Muscle layer of duodenum (tissue), 2 donors: ENCODE measurements at regions not wholly inside any gene's neighbourhood (a gene's known extent, or its start where the extent isn't known, plus 50 kb on each side); places are given as distances from the start of the nearest gene placed in this dataset.
"Not testable (repeated sequence)": the region's sequence is repeated elsewhere in the genome, so short reads cannot be mapped to it uniquely, and the experiment has no call there.

Source experiments
- H3K27ac ChIP-seq: one replicate; pipeline ENCODE4 v1.7.0; 2013; ENCODE audit warnings: mild to moderate bottlenecking, low read length
- H3K27me3 ChIP-seq: one replicate; pipeline ENCODE4 v1.7.0; 2013; ENCODE audit warnings: low read depth, mild to moderate bottlenecking, control low read depth, low read length
- H3K36me3 ChIP-seq, 2 donors: one replicate each; pipeline ENCODE4 v1.7.0; 2013; ENCODE audit warnings: low read length in 2 of 2, control low read depth in 1 of 2, mild to moderate bottlenecking in 1 of 2; ENCODE audit not compliant: insufficient read depth in 2 of 2, control insufficient read depth in 1 of 2
- H3K4me1 ChIP-seq, 2 donors: one replicate each; pipeline ENCODE4 v1.7.0; 2013; ENCODE audit warnings: low read length in 2 of 2, mild to moderate bottlenecking in 2 of 2, control low read depth in 1 of 2, moderate library complexity in 1 of 2; ENCODE audit not compliant: insufficient read depth in 2 of 2, control insufficient read depth in 1 of 2
- H3K4me3 ChIP-seq, 2 donors: one replicate each; pipeline ENCODE4 v1.7.0; 2013; ENCODE audit warnings: low read length in 2 of 2, low read depth in 1 of 2, mild to moderate bottlenecking in 1 of 2
- H3K9me3 ChIP-seq, 2 donors: one replicate each; pipeline ENCODE4 v1.7.0; 2013; ENCODE audit warnings: low read length in 2 of 2, control low read depth in 1 of 2, mild to moderate bottlenecking in 1 of 2; ENCODE audit not compliant: control insufficient read depth in 1 of 2
- donor health status: healthy.

DNA sequence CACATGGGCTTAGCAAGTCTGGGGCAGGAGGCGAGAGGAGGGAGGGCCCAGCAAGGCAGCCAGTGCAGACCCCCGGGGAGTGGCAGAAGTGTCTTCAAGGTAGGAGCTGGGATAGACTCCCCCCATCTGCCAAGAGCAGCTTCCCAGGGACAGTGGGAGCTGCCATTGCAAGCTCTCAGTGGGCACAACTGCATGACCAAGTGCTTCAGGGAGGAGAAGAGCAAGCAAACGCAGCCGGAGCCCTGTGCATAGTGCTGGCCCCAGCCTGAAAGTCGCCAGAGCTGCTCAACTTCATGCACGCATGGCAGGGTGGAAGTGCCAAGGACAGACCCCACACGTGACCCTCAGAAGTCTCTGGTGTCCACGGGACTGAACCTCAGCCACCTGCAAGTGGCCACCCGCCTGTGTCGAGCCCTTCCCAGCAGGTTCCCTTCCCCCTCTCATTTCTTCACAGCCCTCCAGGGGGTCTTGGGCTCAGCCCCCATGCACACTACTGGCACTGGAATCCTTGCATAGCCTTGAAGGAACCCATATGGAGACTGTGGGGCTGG is 89.4 kb downstream of the PLXNA1 start:
- H3K9me3 ChIP-seq: peaks cover 0 to 4% of the 10 kb centered on the region in 2 donors
- no peak overlapping the region for H3K27ac ChIP-seq
- no peaks in the 10 kb centered on the region for H3K27me3 ChIP-seq
- H3K36me3 ChIP-seq: no peaks in the 10 kb centered on the region
- H3K4me1 ChIP-seq: peaks cover 0 to 11% of the 10 kb centered on the region in 2 donors
- H3K4me3 ChIP-seq: no peak overlapping the region

DNA sequence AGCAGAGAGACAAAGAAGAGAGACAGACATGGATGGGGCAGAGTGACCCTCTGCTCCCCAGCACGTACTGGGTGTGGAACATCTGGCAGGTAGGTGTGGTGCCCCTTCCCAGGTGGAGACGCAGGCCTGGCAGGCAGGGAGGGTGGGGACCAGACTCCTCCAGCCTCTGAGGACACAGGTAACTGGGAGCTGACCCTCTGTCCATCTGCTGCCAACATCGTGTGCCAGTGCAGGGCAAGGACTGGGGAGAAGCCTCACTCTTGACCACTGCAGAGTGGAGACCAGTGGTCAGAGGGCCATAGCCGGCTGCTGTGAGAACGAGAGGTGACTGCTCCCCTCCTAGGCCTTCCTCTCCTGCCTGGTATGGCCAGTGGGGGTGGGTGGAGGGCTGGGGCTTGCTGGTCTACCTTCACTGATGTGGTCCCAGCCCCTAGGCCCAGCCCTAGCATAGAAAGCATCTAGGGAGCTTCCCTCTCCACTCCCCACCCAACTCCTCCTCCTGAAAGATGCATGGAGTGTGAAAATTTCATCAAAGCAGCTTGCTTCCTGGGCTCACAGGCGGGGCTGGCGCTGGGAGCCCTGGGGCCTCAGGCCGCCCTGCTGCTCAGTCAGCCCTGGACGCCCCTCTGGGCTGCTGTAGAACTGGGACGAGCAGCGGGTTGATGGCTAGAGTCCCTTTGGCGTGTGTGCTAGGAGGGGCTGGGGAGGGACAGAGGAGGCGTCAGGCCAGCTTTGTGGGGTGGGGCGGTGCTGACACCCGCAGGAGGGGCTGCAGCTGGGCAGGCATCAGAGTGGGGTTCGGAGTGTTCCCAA is 90.3 kb downstream of the PLXNA1 start:
- no peaks in the 10 kb centered on the region for H3K36me3 ChIP-seq
- peaks cover 0 to 4% of the 10 kb centered on the region in 2 donors for H3K9me3 ChIP-seq
- peaks cover 0 to 11% of the 10 kb centered on the region in 2 donors for H3K4me1 ChIP-seq
- H3K27ac ChIP-seq: no peak overlapping the region
- H3K4me3 ChIP-seq: no peak overlapping the region
- H3K27me3 ChIP-seq: no peaks in the 10 kb centered on the region

DNA sequence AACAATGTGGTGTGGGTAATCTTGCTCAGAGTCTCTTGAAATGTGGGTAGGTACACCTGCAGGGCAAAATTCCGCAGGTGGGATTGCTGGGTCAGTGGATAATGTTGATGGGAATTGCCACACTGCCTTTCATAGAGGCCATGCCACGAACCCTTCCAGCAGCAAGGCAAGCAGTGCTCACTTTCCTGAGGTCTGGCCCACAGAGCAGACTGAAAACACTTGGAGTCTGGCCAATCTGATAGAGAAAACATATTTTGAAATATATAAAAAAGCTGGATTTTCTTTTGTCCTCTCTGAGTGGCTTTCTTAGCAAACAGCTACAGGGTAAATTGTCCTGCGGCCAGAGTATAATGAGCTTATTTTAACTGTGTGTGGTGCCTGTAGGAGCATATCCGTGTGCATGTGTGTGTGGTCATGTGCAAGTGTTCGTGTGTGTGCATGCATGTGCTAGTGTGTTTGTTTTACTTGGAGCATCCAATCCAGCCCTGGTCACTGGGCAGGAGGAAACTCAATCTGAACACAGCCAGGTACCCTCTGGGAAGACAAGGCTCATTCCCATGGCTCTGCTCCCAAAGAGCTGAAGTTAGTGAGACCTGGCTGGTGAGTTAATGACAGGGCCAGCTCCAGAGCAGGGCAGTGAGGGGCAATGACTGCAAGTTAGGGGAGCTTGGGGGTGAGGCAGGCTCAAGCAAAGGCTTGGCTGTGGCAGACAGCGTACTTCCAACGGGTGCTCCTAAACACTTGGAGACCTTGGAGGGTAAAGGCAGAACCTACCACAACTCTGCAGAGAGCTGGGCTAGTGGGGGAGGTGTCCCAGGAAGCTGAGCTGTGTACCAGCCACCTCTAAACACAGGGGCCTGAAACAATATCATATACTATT is 91.3 kb downstream of the PLXNA1 start:
- H3K27ac ChIP-seq: no peak overlapping the region

DNA sequence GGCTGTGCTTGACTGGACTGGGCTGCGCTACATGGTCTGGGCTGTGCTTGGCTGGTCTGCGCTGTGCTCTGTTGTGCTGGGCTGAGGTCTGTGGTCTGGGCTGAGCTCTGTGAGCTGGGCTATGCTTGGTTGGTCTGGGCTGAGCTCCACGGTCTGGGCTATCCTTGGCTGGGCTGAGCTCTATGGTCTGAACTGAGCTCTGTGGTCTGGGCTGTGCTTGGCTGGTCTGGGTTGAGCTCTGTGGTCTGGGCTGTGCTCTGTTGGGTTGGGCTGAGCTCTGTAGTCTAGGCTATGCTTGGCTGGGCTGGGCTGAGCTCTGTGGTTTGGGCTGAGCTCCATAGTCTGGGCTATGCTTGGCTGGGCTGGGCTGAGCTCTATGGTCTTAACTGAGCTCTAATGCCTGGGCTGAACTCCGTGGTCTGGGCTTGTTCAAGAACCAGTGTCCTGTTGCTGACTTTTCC is 92.0 kb downstream of the PLXNA1 start:
- Histone ChIP-seq H3K4me1 (peaks cover 0 to 11% of the 10 kb centered on the region in 2 donors), H3K27ac (no peak overlapping the region), H3K27me3 (no peaks in the 10 kb centered on the region), H3K36me3 (no peaks in the 10 kb centered on the region), H3K4me3 (no peak overlapping the region), H3K9me3 (peaks cover 0 to 4% of the 10 kb centered on the region in 2 donors)

More for the DNA sequence above, 91.3 kb downstream of the PLXNA1 start:
- Histone ChIP-seq H3K9me3 (peaks cover 0 to 4% of the 10 kb centered on the region in 2 donors), H3K4me3 (no peak overlapping the region), H3K36me3 (no peaks in the 10 kb centered on the region), H3K4me1 (peaks cover 0 to 11% of the 10 kb centered on the region in 2 donors), H3K27me3 (no peaks in the 10 kb centered on the region)

DNA sequence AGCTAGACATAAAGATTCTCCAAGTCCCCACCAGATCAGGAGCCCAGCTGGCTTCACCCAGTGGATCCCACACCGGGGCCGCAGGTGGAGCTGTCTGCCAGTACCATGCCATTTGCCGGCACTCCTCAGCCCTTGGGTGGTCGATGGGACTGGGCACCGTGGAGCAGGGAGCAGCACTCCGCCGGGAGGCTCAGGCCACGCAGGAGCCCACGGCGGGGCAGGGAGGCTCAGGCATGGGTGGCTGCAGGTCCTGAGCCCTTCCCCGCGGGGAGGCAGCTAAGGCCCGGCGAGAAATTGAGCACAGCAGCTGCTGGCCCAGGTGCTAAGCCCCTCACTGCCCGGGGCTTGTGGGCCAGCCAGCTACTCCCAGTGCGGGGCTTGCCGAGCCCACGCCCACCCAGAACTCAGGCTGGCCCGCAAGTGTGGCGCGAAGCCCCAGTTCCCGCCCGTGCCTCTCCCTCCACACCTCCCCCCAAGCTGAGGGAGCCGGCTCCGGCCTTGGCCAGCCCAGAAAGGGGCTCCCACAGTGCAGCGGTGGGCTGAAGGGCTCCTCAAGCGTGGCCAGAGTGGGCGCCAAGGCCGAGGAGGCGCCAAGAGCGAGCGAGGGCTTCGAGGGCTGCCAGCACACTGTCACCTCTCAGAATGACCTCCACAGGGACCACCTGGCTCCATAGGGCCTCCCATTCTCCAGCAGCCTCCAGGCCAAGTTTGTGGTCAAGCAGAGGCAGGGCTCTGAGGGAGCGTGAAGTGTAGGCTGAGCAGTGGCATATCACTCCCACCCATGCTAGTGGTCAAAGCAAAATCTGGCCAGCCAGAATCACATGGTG is 93.5 kb downstream of the PLXNA1 start:
- H3K36me3 ChIP-seq, H3K27ac ChIP-seq, H3K4me3 ChIP-seq, H3K9me3 ChIP-seq, H3K27me3 ChIP-seq: not testable (repeated sequence)
- H3K4me1 ChIP-seq: peaks cover 0 to 11% of the 10 kb centered on the region in 2 donors

DNA sequence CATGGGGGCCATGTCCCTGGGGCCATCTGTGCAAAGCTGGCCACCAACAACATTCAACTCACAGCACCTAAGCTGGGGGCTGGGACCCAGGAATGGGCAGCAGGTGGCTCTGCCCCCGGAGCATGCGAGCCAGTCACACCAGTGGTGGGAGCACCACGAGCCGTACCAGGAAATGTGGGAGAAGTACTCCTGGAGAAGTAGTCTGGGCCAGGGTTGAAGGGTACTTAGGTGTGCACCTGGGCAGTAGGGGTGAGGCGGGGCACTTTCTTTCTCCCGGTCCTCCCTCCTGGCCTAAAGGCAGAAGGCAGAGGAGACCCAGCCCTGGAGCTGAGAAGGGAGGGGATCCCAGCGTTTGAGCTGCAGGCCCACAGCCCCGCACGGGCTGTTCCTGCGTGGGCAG is 94.2 kb downstream of the PLXNA1 start:
- peaks cover 0 to 11% of the 10 kb centered on the region in 2 donors for H3K4me1 ChIP-seq
- no peaks in the 10 kb centered on the region for H3K36me3 ChIP-seq
- peaks cover 0 to 4% of the 10 kb centered on the region in 2 donors for H3K9me3 ChIP-seq
- no peak overlapping the region for H3K4me3 ChIP-seq
- H3K27me3 ChIP-seq: no peaks in the 10 kb centered on the region
- no peak overlapping the region for H3K27ac ChIP-seq

DNA sequence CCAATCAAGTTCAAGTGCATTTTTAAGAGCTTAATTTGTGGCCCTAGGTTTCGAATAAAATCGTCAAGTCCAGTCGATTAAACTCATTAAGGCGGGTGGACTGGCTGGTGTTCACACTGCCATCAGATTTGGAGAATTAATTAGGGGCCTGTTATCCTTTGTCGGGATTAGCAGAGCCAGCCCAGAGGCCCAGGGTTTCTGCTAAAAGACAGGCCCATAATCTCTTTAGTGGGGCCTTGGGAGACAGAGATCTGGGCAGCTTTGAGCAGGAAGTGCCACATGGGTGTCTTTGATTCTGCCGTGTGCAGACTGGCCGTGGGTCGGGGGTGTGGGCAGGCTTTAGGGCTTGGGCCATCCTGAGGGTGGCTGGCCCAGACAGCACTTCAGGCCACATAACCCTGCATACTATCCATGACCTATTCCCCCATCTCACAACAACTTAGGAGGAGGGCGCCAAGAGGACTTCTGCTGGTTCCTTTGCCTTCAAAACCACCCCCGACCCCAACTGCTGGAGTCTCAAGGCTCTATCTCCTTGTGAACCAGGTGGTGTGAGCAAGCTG is 94.7 kb downstream of the PLXNA1 start:
- Histone ChIP-seq H3K27me3 (no peaks in the 10 kb centered on the region), H3K36me3 (no peaks in the 10 kb centered on the region), H3K4me1 (peaks cover 0 to 6% of the 10 kb centered on the region in 2 donors), H3K27ac (no peak overlapping the region), H3K9me3 (peaks cover 0 to 4% of the 10 kb centered on the region in 2 donors), H3K4me3 (no peak overlapping the region)

DNA sequence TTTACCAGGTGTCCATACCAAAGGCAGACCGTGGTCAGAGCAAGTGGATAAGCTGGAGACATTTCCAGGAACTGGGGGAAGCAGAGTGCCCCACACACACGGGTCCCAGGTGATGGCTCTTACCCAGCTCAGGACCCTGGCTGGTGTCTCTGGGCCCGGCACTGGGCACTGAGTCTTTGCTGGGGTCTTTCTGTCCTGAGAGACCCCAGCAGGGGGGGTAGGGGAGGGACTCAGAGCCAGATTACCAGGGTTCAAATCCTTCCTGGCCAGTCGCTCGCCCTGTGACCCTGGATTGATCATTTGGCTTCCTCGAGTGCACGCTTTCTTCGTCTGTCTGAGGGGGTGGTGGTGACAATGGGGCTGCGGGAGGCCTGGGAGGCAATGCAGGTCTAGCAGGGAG is 95.7 kb downstream of the PLXNA1 start:
- Histone ChIP-seq H3K27ac (no peak overlapping the region), H3K9me3 (peaks cover 0 to 4% of the 10 kb centered on the region in 2 donors), H3K4me3 (no peak overlapping the region), H3K36me3 (no peaks in the 10 kb centered on the region), H3K27me3 (no peaks in the 10 kb centered on the region), H3K4me1 (peaks cover 0 to 1% of the 10 kb centered on the region in 2 donors)

DNA sequence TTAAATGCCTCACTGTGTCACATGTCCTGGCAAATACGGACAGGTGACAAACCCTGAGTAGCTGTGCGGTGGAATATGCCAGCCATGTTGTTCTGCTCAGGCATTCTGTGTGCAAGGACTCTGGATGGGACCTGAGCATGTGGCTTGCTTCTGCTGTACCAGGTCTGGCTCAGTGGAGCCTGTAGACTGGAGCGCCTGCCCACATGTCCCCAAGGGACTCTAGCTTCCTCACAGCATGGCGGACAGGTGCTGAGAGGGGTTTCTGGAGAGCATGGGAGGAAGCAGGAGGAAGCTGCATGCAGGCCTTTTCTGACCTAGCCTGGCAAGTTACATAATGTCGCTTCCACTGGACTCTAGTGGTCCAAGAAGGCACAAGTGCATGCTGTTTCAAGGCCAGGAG is 96.3 kb downstream of the PLXNA1 start:
- Histone ChIP-seq H3K27ac (no peak overlapping the region), H3K27me3 (no peaks in the 10 kb centered on the region), H3K4me3 (no peak overlapping the region), H3K4me1 (no peaks in the 10 kb centered on the region), H3K9me3 (peaks cover 0 to 4% of the 10 kb centered on the region in 2 donors), H3K36me3 (no peaks in the 10 kb centered on the region)

DNA sequence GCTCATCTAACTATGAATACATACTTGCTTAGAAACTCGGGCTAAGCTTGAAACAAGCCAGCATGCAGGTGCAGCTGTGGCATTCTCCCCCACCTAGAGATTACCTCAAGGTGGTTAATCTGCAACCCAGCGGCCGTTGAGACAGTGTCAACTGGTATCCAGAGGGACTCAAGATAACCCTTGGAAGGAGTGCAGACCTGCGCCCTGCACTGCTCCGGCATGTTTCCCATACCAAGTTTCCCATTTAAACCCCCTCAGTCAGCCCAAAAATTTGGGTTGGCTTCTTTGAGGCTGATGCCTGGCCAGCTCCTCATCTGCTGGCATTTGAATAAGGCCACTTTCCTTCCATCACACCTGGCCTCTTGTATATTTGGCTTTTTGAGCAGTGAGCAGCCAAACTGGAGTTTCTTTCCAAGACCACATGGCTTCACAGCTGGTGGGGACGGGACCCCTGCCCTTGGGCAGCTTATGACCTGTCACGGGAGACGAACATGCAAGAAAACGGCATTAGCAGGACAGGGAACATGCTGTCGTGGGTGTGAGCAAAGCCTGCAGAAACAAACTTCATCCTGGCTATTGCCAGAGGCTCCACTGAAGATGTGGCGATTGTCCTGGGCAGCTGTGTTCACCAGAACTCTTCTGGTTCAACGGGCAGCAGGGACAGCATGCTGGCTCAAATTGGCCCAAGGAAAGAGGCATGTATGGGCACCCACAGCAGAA is 98.2 kb downstream of the PLXNA1 start:
- Histone ChIP-seq H3K27me3 (no peaks in the 10 kb centered on the region), H3K4me1 (no peaks in the 10 kb centered on the region), H3K27ac (no peak overlapping the region), H3K4me3 (no peak overlapping the region), H3K9me3 (no peaks in the 10 kb centered on the region), H3K36me3 (no peaks in the 10 kb centered on the region)
